GM12878 (cell line): ENCODE measurements at regions not wholly inside any gene's neighbourhood (a gene's known extent, or its start where the extent isn't known, plus 50 kb on each side); places are given as distances from the start of the nearest gene placed in this dataset.

Source experiments
- ATF3 ChIP-seq: IDR thresholded peaks from 2 replicates; pipeline ENCODE4 v1.6.1; 2011; ENCODE audit warnings: low read depth, mild to moderate bottlenecking, low read length, moderate library complexity, borderline replicate concordance; ENCODE audit errors: extremely low read depth
- CBX3 ChIP-seq: fragments of 200-600 bp; sonication (generic); IDR thresholded peaks from 2 replicates; pipeline ENCODE4 v1.6.1; 2016; ENCODE audit warnings: low read depth, borderline replicate concordance
- HDAC6 ChIP-seq: fragments of 200-600 bp; sonication (generic); IDR thresholded peaks from one replicate; pipeline ENCODE4 v1.8.0; 2017; ENCODE audit warnings: antibody characterized with exemption; ENCODE audit not compliant: unreplicated experiment
- PAX5 ChIP-seq: IDR thresholded peaks from 2 replicates; pipeline ENCODE4 v1.6.1; 2011; ENCODE audit warnings: low read depth, low read length, borderline replicate concordance
- SKIL ChIP-seq: fragments of 450-650 bp; IDR thresholded peaks from 2 replicates; pipeline ENCODE4 v1.6.1; 2017; ENCODE audit warnings: mild to moderate bottlenecking, low read depth, inconsistent platforms; ENCODE audit not compliant: poor library complexity, severe bottlenecking
- SREBF1 ChIP-seq: IDR thresholded peaks from 2 replicates; pipeline ENCODE4 v1.6.1; 2012; ENCODE audit warnings: mild to moderate bottlenecking, low read length
- TAF1 ChIP-seq: IDR thresholded peaks from 2 replicates; pipeline ENCODE4 v1.6.1; 2011; ENCODE audit warnings: mild to moderate bottlenecking, low read depth, low read length, borderline replicate concordance
- ZBTB11 ChIP-seq: fragments of 450-650 bp; formaldehyde crosslinking; IDR thresholded peaks from 2 replicates; pipeline ENCODE4 v1.5.0; 2022; ENCODE audit warnings: mild to moderate bottlenecking, missing genetic modification characterization
- ZNF274 ChIP-seq: IDR thresholded peaks from one replicate; pipeline ENCODE4 v1.8.0; 2011; ENCODE audit not compliant: insufficient read length, insufficient read depth

- TF ChIP-seq SREBF1 (no peak), ATF3 (no peak), ZBTB11 (CRISPR knock-in tag) (no peak), ZNF274 (no peak), CBX3 (no peak), SKIL (no peak), TAF1 (no peak), HDAC6 (no peak), PAX5 (no peak)
These were observed 188.1 kb downstream of the CTTN start (continued) for GRCh38 chr11:70586261-70587074.
